Stimulated activated CD4-positive, alpha-beta T cell treated with anti-CD3 and anti-CD28 coated beads, Interleukin-15, amount 100 ng/mL, for 48 hours (primary cell): ENCODE measurements at regions not wholly inside any gene's neighbourhood (a gene's known extent, or its start where the extent isn't known, plus 50 kb on each side); places are given as distances from the start of the nearest gene placed in this dataset.
"Not testable (repeated sequence)": the region's sequence is repeated elsewhere in the genome, so short reads cannot be mapped to it uniquely, and the experiment has no call there.

Experiments
- DNase-seq, 2 donors: peaks; one replicate each; pipeline ENCODE4 v3.0.0-alpha.2; 2020; ENCODE audit warnings: low read depth in 2 of 2

DNA sequence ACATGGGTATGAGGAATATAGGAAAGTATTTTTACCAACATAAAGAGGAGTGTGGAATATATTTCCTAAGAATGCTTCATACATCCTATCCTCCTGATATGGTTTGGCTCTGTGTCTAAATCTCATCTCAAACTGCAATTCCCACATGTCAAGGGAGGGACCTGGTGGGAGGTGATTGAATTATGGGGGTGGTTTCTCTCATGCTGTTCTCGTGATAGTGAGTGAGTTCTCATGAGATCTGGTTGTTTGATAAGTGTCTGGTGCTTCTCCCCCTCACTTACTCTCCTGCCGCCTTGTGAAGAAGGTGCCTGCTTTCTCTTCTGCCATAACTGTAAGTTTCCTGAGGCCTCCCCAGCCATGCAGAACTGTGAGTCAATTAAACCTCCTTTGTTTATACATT, 62.2 kb upstream of the CYRIA start:
- DNase-seq: not testable (repeated sequence)

DNA sequence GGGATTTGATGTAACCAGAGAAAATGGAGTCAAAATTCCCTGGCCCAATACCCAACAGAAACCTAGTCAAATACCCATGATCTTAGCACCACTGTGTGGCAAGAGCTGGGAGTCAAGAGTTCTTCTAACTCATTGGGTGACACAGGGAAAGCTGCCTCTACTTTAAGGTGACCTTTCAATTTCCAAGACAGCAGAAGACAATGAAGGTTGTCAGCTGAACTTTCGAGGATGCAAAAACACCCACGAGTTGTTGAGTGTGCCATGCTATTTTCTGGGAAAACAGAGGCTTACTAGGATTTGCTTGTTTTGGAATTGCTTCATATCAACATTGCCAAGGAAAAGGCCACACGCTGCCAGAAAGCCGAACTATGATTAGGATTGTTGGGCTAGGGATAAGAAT, 61.6 kb upstream of the CYRIA start:
- no peak for DNase-seq

DNA sequence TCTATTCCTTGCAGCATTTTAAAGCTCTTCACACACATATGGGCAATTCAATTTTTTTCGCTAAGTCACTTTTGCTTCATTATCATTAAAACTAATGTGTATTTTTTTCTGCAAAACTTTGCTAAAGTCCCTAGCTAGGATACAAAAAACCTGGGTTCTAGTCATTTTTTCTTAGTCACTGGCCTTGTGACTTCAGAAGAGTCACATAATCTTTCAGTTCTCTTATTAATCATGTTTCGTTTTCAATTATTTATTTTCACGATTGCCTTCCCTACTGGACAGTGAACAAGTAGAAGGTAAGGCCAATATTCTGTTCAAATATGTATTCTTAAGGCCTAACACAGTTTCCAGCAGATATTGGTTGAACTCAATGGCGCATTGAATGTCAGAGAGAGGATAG, 60.9 kb upstream of the CYRIA start:
- DNase-seq: no peak

DNA sequence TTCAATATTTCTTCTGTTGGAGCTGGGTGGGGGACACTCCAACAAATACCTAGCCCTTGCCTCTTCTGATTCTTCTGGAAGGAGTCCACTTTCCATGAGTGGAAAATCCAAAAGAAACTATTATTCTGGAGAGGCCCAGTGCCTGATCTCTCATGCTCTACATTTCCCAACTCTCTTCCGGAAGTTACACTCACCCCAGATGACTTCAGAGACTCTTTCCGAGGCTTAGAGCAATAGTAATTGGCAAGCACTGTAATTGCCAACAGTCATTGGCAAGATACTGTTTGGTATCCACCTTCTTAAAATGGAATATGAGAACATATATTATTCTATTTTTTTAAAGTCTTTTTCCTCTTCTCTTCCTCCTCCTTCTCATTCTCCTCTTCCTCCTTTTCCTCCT, 60.5 kb upstream of the CYRIA start:
- DNase-seq: no peak

DNA sequence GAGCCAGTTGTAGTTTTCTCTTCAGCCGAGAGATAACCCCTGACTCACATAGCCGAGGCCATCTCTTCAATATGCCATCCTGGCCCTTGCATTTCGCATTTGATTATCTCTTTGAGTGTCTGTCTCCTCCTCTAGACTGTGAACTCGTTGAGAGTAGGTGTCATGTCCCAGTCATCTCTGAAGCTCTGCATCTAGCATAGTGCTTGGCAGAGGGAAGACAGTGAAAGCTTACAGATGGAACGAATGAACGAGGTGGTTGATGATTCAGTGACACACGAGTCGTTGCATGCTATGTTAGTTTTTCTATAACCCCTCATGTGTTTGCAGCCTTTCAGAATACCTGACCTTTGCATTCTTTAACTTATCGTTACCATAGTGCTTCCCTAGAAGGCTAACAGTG, 59.9 kb upstream of the CYRIA start:
- DNase-seq: peak; percentile 10 to 22

DNA sequence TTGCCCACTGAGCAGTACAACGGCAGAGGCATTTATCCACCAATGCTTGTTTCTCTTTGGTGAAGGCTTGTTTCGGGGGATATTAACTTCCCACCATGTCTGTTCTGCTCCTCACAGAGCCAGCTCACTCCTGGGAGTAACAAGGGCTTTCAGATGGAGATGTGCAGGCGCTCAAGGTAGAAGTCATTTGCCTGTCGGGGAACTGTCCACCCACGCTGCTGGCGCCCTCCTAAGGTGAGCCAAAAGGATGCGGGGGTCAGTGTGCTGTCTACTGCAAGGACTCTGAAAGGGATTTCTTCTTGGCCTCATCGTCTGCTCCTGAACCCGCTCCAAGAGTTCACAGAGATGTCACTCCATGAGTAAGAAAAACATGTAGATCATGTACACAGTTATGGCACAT, 57.0 kb upstream of the CYRIA start:
- DNase-seq: no peak

DNA sequence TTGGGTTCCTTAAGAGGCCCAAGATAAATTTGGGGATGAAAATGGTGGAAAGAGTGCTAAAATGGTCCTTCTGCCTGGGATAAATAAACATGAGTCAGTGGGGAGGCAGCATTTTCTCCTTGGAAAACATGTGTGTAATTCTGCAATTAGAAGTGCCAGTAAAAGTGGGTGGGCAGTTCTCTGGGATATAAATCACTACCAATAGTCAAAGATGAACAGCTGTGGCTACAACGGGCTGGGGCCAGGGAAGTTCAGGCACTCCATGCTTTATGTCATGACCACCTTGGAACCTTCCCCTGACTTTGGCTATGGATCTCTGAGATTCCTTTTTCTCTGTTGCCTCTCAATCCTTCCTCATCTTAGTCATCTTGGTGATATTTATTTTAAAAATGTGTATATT, 56.5 kb upstream of the CYRIA start:
- no peak for DNase-seq

DNA sequence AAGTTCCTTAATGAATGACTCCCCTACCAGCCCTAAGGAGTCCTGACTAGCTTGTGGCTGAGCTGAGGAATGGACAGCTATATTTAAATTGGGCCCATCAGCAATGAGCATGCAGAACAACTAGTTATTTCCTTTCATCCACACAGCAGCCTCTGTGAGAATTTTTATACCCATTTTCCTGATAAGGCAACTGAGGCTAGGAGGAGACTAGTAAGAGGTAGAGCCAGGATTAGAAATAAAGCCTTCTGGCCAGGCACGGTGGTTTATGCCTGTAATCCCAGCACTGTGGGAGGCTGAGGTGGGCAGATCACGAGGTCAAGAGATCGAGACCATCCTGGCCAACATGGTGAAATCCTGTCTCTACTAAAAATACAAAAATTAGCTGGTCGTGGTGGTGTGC, 55.9 kb upstream of the CYRIA start:
- DNase-seq: not testable (repeated sequence)

DNA sequence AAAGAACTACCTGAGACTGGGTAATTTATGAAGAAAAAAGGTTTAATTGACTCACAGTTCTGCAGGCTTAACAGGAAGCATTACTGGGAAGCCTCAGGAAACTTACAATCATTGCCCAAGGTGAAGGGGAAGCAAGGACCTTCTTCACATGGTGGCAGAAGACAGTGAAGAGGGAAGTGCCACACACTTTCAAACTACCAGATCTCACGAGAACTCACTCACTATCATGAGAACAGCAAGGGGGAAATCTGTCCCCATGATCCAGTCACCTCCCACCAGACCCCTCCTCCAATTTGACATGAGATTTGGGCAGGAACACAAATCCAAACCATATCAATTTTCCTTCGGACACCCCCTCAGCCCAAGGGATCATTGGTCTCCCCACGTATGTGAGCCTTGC, 55.1 kb upstream of the CYRIA start:
- not testable (repeated sequence) for DNase-seq

DNA sequence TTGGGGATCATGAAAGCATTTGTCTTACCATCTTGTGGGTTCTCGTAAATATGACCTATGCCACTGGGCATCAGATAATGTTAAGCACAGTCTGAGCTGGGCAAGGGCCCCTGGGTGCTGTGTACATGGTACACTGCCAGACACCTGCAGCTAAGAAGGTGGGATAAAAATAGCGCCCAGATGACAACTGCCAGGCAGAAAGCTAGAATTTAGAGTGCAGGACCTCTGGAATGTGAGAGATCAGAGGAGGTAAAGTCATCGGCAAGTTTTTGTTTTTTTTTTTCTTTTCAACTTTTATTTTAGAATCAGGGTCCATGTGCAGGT, 53.8 kb upstream of the CYRIA start:
- no peak for DNase-seq

DNA sequence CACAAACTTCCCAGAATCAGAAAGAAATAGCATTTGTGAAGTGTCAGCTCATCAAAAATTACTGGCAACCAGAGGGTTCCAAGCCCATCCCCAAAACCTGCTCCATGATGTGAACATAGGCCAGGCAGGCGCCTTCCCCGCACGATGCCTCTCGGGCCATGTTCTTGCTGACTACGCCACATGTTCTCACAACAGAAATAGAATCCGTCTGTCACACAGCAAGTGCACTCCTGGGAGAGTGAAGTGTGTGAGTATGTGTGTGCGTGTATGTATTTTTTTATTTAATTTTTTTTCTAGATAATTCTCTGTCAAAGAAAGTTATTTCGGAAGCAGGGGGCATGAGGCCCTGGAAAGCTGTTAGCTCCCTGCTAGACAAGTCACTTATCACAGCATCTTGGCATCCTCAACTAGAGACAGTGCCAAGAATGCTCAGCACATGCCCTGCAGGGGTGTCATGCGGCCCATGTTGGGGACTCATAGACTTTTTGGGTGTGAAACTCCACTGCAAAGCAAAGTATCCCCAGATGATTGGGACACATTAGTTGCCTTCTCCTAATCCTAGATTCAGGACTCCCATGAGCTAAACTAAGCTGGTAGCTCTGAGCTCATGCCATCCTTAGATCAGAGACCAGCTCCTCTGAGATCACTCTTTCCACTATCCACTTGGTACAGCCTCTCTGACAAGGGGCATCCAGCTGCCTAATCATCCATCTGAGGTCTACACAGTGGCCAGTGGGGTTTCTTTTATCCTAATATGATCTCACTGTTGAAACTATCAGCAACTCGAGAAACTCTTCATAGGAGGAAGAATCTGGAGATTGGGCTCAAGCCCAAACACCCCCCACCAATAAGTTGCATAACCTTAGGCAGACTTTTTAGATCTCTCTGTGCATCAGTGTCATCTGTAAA, 53.2 kb upstream of the CYRIA start:
- DNase-seq: no peak

DNA sequence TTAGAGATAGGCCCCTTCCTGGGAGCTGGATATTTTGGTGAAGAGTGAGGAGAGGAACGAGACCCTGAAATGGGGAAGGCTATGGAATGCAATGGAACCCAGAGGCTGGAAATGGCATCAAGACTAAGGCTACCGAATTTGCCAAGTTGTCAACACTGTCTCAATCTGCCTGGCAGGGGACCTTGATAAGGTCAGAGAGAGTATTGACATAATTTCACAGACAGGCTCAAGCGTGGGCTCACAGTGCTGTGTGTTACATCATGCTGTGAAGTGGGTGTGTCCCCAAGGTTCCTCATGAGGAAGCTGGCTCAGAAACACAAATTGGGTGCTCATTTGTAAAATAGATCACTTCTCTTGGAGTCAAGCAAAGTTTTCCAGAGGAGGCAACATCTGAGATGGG, 51.8 kb upstream of the CYRIA start:
- DNase-seq: no peak

DNA sequence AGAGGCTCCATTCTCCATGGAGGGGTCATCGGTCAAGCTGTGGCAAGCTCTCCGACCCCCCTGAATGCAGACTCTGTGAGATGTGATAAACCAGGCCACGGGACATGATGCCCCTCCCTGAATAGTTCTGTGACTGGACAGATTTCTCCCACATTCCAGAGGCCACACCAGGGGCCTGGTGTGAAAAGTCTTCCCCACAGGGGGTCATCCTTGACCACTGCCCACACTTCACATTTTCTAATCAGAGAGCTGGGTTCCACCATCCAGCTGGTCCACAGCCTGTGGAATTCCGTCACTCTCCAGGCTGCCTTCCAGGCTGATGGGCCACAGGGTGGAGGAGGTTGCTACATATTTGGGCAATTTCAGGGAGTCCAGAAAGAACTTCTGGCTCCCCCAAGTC, 51.3 kb upstream of the CYRIA start:
- no peak for DNase-seq

DNA sequence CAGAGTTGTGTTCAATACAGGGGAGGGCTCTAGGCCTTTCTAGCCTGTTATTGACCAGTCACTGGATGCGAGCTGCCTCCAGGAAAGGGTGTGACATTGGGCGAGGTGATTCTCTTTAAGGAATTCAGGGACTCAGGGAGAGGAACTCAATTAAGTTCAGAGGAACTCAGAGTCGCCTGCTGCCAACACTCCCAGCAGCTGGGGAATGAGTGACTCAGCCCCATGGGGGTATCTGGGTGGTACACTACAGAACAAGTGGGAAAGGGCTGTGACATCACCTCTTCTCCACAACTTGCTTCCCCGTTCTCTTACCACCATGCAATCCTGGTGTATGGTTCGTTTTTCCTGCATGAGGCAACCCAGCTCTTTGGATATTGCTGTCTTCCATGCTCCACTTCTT, 50.4 kb upstream of the CYRIA start:
- no peak for DNase-seq
